HG03175 (cell line): ENCODE measurements at regions not wholly inside any gene's neighbourhood (a gene's known extent, or its start where the extent isn't known, plus 50 kb on each side); places are given as distances from the start of the nearest gene placed in this dataset.

Source experiments
- ATAC-seq: cut with Tn5 transposase; IDR thresholded peaks from one replicate; pipeline ENCODE4 v1.9.1; 2021; ENCODE audit warnings: mild to moderate bottlenecking, moderate library complexity; ENCODE audit not compliant: unreplicated experiment

DNA sequence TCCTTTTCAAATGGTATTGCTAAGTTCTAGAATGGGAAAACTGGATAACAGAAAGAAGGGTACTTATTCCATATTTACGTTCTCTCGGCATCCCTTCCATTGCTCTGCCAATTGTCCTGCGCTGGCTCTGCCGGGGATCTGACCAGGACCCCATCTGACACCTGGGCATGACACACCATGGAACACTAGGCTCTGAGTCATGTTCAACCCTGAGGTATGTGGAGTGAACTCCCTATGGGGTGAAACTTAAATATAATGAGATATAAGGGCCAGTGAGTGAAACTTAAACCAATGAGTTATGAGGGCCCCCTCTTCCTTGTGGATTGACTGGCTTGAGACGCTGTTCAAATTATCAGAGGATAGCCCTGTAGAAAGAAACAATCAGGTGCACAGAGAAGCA, 55.1 kb upstream of the ZEB1 start:
- no peak for ATAC-seq

DNA sequence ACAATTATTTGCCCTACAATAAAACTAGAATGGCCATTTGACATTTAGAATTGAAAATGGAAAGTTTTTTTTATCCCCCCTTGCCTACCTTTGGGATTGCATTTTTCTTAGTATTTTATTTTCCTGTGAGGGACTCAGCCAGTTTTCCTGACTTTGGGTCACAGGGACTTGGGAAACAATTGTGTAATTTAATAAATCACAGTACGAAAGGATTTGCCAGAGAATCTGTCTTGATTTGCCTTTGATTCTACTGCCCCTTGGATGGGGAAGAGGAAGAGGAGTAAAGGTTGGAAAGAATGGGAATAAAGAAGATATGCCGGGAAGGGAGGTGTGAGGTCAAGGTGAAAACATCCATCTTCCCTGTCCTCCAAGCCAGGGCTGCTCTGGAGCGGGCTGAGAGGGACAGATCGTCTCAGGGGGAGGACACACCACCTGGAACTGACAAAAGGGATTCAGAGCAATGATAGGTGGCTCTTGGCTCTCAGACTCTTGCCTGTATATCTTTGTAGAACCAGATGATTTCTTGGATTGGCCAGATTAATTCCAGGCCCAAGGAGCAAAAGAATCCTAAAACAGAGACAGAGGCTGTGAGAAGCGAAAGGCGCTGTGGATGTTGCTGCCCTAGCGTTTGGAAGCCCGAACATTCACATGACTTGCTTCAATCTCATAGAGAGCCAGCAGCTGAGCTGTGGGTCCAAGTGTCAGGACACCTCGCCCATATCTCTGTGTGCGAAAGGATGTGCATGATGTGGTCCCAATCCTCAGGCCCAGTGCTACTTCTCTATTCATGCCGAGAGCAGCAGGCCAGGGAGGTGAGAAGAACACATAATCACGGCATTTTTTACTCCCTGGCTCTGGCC, 50.3 kb upstream of the ZEB1 start:
- ATAC-seq, result no peak
